ENCODE measurements at regions not wholly inside any gene's neighbourhood (a gene's known extent, or its start where the extent isn't known, plus 50 kb on each side); places are given as distances from the start of the nearest gene placed in this dataset.
A peak's percentile ranks its signal among the peaks of the same experiment; 100 is the strongest.

DNA sequence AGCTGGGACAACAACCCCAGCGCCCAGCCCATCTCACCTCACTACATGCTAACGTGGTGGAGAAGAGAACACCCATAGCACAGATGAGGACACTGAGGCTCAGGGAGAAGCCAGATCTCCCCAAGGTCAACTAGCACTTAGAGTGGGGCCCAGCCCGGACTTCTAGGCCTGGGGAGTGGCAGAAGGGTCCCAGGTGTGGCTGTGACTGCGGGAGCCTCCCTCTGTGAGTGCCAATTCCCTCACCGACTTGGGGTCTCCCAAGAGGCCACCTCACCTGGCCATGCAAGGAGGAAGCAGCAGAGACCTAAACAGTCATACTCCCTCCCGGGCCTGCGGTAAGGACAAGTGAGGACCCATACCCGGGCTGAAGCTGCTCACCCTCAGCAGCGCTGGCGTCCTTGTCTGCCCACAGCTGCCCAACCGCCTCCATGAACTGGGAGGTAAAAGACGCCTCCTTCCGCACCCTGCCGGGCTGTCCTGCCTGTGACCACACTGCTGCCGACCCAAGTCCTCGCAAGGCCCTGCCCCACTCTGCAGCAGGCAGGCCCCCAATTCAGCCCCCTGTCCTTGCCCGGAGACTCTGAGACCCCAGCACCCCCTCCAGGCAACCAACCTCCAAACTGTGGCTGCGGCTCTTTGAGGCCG, 93.2 kb upstream of the RTL6 start:
- TF ChIP-seq, protein P1, sequence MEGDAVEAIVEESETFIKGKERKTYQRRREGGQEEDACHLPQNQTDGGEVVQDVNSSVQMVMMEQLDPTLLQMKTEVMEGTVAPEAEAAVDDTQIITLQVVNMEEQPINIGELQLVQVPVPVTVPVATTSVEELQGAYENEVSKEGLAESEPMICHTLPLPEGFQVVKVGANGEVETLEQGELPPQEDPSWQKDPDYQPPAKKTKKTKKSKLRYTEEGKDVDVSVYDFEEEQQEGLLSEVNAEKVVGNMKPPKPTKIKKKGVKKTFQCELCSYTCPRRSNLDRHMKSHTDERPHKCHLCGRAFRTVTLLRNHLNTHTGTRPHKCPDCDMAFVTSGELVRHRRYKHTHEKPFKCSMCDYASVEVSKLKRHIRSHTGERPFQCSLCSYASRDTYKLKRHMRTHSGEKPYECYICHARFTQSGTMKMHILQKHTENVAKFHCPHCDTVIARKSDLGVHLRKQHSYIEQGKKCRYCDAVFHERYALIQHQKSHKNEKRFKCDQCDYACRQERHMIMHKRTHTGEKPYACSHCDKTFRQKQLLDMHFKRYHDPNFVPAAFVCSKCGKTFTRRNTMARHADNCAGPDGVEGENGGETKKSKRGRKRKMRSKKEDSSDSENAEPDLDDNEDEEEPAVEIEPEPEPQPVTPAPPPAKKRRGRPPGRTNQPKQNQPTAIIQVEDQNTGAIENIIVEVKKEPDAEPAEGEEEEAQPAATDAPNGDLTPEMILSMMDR (IDR thresholded peaks at IDR 0.05; ENCODE audit: insufficient read depth, low read depth, low read length, missing control alignments): no peak
- DNase-seq (ENCODE audit: low read depth): no peak

DNA sequence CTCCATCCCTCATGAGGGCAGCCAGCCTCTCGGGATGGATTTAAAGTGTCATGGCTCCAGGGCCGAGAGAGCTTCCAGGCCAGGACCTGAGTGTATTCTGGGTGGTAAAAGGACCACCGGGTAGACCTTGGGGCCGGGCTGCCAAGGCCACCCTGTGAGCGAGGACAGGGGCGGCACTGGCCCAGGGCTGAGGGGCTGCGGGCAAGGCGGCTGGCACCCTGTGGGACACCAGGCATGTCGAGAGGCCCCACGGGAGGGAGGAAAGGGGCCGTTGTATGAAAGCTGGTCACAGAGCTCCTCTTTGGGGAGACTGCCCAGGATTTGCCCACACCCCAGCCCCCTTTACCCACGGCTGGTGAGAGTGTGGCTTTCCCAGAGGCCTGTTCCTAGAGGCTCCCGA, 92.3 kb upstream of the RTL6 start:
- no peak for DNase-seq (ENCODE audit: low read depth)
- no peak overlapping the region for H3K4me3 ChIP-seq (ENCODE audit: low read length)
- TF ChIP-seq, protein P1 (IDR thresholded peaks at IDR 0.05; ENCODE audit: insufficient read depth, low read depth, low read length, missing control alignments): no peak

More for the DNA sequence above, 93.2 kb upstream of the RTL6 start:
- no peak overlapping the region for H3K4me3 ChIP-seq (ENCODE audit: low read length)

DNA sequence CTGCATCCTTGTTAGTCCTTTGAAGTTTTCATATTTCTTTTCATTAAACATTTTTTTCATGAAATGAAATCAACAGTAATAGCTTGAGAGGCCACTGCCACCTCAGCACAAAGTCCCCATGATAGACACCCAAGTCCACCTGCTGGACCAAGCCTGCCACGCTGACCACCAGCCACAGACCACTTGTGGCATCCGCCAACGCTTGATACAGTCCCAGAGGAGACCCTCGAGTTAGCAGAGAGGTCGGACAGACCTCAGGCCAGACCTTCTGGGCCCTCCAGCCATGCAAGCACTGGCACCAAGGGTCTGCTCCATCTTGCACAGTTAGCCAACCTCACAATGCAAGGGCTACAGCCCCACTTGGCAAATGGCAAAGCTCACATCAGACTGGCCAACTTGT, 91.8 kb upstream of the RTL6 start:
- no peak for DNase-seq (ENCODE audit: low read depth)
- no peak overlapping the region for H3K4me3 ChIP-seq (ENCODE audit: low read length)
- TF ChIP-seq, protein P1 (IDR thresholded peaks at IDR 0.05; ENCODE audit: insufficient read depth, low read depth, low read length, missing control alignments): no peak

DNA sequence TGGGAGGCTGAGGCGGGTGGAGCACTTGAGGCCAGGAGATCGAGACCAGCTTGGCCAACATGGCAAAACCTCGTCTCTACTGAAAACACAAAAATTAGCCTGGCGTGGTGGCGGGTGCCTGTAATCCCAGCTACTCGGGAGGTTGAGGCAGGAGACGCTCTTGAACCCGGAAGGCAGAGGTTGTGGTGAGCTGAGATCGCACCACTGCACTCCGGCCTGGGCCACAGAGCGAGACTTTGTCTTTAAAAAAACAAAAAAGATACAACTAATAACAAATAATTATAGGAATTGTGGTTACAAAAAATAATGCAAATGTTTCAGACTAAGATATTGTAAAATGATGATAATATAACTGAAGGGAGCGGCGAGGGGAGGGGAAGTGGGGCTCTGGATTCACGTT, 90.3 kb upstream of the RTL6 start:
- H3K4me3 ChIP-seq (ENCODE audit: low read length): no peak overlapping the region
- TF ChIP-seq, protein P1 (IDR thresholded peaks at IDR 0.05; ENCODE audit: insufficient read depth, low read depth, low read length, missing control alignments): no peak
- DNase-seq (ENCODE audit: low read depth): no peak

DNA sequence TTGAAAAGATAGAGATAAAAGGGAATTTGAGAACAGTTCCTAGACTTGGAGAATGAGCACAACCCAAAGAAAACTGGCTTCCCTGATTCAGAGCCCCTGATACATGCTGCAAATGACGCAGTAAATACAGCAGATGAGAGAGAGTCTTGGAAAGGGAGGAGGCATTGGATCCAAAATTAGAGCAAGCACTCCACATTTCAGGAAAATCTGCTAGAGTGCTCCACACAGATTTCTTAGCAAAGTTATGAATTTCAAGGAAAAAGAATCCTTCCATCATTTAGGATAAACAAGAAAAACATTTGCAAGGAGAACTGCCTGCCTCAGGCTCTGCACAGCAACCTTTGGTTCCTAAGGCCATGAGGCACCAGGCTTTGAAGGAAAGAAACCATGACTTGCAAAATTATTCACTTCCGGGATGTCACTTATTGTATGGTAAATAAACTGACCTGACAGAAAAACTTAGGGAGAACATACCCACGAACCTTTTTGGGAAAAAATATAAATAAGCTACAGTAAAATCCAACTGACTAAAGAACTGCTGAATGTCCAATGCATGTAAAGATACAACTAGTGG, 89.8 kb upstream of the RTL6 start:
- no peak overlapping the region for H3K4me3 ChIP-seq (ENCODE audit: low read length)
- no peak for DNase-seq (ENCODE audit: low read depth)
- TF ChIP-seq, protein P1 (IDR thresholded peaks at IDR 0.05; ENCODE audit: insufficient read depth, low read depth, low read length, missing control alignments): no peak

DNA sequence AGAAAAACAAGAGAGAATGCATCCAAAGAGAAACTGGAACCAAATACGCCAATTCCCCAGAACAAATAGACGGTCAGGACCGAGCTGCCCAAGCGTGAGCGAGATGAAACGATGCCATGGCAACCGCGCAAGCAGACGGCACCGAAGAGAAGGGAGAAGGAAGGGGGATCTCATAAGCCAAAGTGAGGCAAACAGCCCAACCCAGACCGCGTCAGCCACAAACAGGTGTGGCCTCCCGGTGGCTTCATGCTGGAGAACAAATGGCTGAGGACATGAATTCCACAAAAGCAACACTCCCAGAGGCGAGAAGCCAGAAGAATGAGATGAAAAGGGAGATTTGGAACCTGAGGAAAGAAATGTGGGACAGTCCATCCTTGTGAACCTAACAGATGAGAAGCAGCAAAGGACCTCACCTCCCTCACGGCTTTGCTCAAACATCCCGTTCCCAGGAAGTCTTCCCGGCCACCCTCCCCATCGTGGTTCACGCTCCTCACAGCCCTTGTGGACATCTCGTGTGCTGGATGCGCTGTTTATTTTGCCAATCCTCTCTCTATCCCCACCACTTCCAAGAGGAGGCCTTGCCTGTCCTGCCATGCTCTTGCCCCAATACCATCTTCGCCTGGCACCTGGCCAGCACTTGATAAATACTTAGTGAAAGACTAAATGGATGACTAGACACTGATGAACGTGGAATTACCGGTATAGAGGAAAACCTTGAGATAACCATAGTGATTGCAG, 89.1 kb upstream of the RTL6 start:
- no peak overlapping the region for H3K4me3 ChIP-seq (ENCODE audit: low read length)
- TF ChIP-seq, protein P1 (IDR thresholded peaks at IDR 0.05; ENCODE audit: insufficient read depth, low read depth, low read length, missing control alignments): no peak
- DNase-seq (ENCODE audit: low read depth): peak; percentile 33
